ENCODE measurements at regions not wholly inside any gene's neighbourhood (a gene's known extent, or its start where the extent isn't known, plus 50 kb on each side); places are given as distances from the start of the nearest gene placed in this dataset.
"Not testable (repeated sequence)": the region's sequence is repeated elsewhere in the genome, so short reads cannot be mapped to it uniquely, and the experiment has no call there.

DNA sequence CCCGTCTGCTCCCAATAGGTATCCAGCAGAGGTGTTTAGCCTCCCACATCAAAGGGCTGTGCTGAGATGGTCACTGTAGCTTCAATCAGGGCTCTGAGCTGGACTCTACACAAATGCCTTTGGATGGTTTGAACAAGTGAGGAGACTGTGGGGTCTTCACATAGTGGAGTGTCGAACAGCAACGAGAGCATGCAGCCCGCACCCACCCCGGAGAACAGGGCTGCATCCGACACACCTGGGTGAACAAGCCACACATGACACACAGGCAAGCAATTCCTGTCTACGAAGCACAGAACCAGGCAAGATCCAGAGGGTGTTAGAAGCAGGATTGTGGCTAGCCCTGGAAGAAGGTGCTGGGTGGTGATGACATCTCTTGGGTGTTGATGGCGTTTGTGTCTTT lies 58.0 kb upstream of the FGF3 start:
- TF ChIP-seq, protein P1, sequence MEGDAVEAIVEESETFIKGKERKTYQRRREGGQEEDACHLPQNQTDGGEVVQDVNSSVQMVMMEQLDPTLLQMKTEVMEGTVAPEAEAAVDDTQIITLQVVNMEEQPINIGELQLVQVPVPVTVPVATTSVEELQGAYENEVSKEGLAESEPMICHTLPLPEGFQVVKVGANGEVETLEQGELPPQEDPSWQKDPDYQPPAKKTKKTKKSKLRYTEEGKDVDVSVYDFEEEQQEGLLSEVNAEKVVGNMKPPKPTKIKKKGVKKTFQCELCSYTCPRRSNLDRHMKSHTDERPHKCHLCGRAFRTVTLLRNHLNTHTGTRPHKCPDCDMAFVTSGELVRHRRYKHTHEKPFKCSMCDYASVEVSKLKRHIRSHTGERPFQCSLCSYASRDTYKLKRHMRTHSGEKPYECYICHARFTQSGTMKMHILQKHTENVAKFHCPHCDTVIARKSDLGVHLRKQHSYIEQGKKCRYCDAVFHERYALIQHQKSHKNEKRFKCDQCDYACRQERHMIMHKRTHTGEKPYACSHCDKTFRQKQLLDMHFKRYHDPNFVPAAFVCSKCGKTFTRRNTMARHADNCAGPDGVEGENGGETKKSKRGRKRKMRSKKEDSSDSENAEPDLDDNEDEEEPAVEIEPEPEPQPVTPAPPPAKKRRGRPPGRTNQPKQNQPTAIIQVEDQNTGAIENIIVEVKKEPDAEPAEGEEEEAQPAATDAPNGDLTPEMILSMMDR (IDR thresholded peaks at IDR 0.05; ENCODE audit: control insufficient read depth, insufficient read depth, low read depth, low read length, missing control alignments) = no peak
- no peak overlapping the region for H3K4me3 ChIP-seq (ENCODE audit: control insufficient read depth, low read depth, low read length)
- no peak for DNase-seq (ENCODE audit: low read depth)

DNA sequence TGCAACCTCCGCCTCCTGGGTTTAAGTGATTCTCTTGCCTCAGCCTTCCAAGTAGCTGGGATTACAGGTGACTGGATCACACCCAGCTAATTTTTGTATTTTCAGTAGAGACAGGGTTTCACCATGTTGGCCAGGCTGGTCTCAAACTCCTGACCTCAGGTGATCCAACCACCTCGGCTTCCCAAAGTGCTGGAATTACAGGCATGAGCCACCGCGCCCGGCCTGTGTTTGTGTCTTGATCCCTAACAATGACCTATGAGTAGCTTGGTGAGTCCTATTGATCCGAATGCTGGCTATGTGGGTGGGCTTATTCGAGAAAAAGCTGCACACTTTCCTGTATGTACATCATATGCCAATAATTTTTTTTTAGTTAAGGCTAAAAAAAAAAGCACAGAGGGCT lies 58.5 kb upstream of the FGF3 start:
- not testable (repeated sequence) for H3K4me3 ChIP-seq (ENCODE audit: control insufficient read depth, low read depth, low read length); DNase-seq (ENCODE audit: low read depth)

DNA sequence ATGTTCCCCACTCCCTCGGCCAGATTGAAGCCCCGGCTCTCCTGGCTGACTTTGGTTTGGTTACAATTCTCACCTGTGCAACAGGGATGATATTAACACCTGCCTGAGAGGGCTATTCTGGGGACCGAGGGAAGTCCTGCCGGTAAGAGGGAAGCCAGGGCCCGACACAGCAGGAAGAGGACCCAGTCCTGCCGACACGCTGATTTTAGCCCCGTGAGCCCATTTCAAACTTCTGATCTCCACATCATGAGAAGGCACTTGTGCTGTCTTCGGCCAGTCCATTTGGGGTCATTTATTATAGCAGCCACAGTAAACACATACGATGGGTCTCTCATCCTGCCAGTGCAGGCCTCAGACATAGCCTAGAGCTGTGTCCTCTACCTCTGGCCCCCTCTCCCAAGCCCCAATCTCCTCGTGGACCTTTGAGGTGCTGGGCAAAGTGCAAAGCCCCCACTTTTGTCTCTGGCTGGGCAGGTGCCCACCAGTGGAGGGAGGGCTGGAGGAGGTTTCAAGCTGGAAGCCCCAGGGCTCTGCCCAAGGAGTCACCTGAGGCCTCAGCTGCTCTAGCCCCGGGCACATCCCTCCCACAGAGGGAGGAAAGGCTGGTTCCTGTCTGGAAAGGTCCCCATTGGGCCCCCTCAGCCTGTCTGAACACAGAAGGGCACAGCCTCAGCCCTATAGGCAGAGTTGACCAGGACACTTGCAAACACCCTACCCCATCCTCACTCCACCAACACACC lies 59.1 kb upstream of the FGF3 start:
- no peak for DNase-seq (ENCODE audit: low read depth)
- TF ChIP-seq, protein P1 (IDR thresholded peaks at IDR 0.05; ENCODE audit: control insufficient read depth, insufficient read depth, low read depth, low read length, missing control alignments) = no peak
- H3K4me3 ChIP-seq (ENCODE audit: control insufficient read depth, low read depth, low read length) = no peak overlapping the region

DNA sequence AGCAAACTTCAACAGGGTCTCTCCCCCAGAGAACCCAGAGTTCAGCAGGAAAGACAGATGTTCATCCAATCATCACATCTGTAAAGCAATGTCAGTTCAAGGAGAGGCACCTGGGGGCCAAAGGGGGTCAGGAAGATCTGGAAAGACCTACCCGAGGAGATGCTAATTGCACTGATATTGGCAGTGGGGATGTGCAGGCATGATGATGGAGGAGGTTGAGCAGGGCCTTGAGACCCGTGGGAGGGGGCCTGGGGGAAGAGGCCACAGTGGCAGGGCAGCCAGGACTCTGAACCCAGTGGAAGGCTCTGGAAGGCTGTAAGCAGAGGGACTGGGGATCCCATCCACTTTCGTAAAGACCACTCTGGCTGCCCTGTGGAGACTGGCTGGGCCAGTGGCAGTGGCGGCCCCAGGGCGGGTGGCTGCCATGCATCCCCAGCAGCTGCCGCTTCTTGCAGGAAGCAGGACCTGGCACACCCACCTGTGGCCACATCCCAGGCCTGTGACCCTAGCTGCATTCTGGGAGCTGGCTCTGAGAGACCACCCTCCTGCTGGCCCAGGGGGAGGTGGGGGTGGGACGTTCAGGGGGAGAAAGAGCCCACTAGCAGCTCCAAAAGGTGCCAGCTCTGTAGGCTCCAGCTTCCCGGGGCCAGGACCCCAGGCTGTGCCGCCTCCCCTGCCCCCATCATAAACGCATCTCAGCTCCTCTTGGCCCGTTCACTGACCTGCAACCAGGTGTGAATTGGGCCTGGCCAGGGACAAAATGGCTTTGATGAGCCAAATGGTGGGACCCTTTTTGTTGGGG lies 59.9 kb upstream of the FGF3 start:
- H3K4me3 ChIP-seq (ENCODE audit: control insufficient read depth, low read depth, low read length) = no peak overlapping the region
- no peak for DNase-seq (ENCODE audit: low read depth)
- TF ChIP-seq, protein P1 (IDR thresholded peaks at IDR 0.05; ENCODE audit: control insufficient read depth, insufficient read depth, low read depth, low read length, missing control alignments) = no peak

DNA sequence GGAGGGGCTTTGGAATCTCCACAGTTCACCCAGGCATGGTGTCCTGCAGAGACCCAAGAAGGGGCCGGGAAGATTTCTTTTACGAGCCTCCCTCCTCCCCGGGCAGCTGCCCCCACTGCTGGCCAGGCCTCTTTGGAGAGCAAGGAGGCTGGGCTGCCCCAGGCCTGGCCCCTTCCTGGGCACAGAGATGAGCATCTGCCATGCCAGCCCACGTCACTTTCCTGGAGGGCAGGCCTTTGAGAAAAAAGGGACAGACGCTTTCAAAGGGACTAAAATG lies 60.5 kb upstream of the FGF3 start:
- no peak for DNase-seq (ENCODE audit: low read depth)
- H3K4me3 ChIP-seq (ENCODE audit: control insufficient read depth, low read depth, low read length) = no peak overlapping the region
- TF ChIP-seq, protein P1 (IDR thresholded peaks at IDR 0.05; ENCODE audit: control insufficient read depth, insufficient read depth, low read depth, low read length, missing control alignments) = no peak

DNA sequence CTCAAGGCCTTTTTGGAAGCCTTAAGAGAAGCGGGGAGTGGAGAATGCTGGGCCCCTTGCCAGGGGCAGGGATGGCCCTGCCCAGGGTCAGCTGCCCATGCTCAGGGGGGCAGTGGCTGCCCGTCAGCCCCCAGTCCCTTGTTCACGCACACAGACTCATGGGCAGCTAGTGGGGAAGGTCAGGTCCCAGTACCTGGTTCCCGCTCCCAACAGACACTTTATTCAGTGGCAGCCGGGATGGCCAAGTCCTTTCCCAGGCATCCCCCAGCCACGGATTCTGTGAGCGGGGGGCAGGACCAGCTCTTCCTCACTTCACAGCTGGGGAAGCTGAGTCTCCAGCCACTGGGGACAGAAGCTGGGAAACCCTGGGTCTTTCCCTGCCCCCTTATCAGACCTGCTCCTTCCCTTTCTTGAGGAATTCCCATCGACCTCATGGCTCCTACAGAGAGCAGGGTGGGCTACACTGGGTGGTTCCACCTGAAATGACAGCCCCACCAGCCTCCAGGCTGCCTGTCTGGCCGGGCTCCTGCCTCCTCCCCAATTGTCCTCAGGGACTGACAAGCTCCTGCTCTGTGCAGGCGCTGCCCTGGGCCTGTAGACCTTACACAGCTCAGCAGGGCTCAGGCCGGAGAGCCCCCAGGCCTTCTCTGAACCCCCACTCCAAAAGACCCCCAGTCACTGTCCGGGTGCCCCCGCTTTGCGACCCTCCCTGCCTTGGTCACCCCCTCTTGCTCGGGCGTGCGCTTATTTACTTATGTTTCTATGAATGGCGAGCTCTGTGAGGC lies 61.0 kb upstream of the FGF3 start:
- no peak overlapping the region for H3K4me3 ChIP-seq (ENCODE audit: control insufficient read depth, low read depth, low read length)
- no peak for DNase-seq (ENCODE audit: low read depth)
- TF ChIP-seq, protein P1 (IDR thresholded peaks at IDR 0.05; ENCODE audit: control insufficient read depth, insufficient read depth, low read depth, low read length, missing control alignments) = no peak

Data from AG09309 (cell line).